Stimulated activated CD8-positive, alpha-beta memory T cell treated with anti-CD3 and anti-CD28 coated beads, Interleukin-2, amount 100 ng/mL, for 1 hour (primary cell): ENCODE measurements at regions not wholly inside any gene's neighbourhood (a gene's known extent, or its start where the extent isn't known, plus 50 kb on each side); places are given as distances from the start of the nearest gene placed in this dataset.

Experiments used
- DNase-seq, 2 donors: peaks; one replicate each; pipeline ENCODE4 v3.0.0-alpha.2; 2020; ENCODE audit warnings: low read depth in 2 of 2

DNA sequence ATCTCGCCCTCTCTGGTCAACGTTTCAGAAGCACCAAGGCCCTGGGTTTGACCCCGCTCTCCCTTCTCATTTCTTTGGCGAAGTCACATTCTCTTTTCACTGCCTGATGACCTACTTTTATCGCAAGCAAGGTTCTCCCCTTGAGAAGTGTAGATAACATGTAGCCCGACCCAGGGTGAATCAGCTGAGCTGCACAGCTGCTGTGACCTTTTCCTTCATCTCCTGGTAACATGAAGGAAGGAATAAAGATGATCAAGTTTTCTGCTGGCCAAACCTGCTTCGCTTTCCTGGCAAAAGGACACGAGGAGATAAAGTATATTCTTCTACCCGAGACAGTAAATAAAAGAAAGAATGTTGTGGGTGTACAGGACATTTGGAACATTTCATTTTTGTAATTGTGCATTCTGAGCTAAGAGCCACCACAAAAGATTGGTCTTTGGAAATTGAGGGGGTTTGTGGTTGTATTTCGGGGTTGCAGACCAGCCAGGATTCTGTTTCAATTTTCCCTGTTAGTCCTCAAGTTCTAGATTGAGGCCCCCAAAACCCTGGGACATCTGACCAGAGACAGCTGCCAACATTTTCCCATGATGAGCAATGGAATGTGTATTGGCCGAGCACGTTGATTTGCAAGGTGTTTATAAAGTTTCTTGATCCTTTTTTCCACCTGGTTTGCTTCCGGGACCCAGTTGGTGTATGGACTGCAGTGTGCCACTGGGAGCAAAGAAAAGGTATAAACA is 155.1 kb upstream of the ZNF462 start:
- no peak for DNase-seq

DNA sequence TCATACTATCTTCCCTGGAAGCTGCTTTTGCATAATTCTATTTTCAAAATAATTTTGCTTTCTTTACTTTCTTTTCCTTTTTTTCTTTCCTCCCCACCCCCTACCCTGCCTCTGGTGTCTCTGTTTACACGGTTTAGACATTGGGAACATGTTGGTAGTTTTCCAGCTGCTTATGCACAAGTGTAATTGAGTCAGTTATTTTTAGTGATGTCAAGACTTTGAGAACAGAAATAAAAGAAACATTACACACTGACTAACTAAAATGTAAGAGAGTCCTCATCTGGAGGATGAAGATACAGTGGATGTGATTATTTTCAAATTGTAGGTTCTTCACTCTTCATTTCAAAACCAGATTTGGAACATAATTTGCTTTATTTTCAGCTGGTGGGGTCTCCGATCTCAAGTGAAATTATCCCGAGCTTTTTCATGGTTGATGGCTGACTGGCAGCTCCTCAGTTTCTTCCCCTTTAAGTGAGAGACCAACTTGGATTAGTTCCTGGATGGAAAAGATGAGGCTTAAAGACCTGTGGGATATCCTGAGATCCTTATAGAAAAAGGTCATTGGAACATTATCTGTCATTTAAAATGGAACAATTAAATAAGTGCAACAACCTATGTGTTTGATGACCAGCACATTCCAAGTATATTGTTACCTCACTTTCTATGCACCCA is 154.4 kb upstream of the ZNF462 start:
- DNase-seq, result no peak

DNA sequence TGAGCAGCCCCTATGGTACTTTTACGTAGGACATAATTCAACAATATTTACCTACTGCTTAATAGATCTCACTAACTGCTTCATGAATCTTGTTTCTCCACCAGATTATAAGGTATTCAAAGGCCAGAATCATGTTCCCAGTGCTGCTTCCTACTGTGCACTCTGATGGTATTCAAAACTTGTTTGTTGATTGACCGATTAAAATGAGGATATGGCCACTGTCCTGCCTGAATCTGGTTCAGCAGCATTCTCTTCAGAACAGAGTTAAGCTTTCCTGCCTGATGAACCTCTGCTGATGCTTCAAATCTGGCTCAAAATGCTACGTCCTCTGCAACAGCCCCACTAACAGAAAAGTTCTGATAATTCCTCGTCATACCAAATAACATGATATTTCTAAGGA is 150.7 kb upstream of the ZNF462 start:
- DNase-seq, result no peak

DNA sequence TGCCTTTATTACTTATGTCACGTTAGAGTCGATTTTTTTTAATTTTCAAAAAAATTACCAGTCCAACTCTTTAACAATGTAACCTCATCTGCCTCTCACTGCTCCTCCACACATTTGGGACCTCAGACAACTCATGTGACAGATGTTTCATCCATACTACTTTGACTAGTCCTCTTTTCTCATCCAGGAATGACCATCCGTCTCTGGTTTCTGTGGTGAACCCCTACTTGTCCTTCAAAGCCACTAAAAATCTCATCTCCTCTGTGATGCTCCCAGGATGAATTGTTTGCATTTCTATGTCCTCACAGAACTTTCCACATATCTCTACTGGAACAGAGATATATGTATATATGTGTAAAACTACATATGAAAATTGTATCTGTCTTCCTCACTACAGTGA is 149.8 kb upstream of the ZNF462 start:
- no peak for DNase-seq

DNA sequence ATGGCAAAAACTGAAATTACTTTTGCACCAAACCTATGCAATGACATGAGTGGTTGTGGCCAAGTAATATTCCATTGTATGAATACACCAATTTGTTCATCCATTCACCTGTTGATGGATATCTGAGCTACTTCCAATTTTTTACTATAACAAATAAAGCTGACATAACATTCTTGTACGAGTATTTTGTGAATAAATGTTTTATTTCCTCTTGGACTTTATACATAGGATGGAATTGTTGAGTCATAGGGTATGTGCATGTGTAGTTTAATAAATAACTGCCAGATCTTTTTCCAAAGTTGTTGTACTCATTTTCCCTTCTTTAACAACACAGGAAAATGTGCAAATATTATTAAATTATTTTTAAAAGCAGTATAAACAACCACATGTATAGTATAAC is 146.1 kb upstream of the ZNF462 start:
- no peak for DNase-seq

DNA sequence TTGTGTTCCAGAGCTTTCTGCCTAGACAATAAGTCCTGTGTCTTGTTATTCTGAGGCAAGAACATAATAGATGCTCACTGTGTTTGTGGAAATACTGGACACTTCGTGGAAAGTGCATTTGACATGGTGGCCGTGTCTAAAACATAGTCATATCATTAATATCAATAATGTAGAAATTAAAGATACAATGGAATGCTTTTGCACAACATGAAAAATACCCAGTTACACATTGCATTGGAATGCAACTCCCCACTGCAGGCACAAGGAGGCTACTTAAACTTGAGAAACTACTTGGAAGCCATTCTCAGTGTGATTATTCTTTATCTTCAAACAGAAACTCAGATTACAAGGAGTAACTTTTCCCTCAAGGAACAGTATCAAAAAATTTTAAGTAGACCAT is 145.3 kb upstream of the ZNF462 start:
- no peak for DNase-seq

DNA sequence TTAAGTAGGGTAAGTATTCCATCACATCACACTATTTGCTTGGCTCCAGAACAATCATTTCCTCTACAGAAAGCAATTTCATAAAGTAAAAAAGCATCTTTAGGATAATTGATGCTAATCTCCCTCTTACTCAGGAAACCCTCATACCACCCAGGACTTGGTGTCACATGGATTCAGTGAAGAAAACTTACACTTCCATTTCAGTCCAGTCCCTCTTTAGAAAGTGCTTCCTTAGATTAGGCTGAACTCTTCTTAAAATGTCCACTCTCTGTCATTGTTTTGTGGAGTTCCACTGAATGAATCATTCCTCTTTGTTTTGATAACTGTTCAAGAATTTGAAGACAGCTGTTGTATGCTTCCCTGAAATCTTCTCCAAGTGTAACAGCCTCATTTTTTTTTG is 144.0 kb upstream of the ZNF462 start:
- no peak for DNase-seq

DNA sequence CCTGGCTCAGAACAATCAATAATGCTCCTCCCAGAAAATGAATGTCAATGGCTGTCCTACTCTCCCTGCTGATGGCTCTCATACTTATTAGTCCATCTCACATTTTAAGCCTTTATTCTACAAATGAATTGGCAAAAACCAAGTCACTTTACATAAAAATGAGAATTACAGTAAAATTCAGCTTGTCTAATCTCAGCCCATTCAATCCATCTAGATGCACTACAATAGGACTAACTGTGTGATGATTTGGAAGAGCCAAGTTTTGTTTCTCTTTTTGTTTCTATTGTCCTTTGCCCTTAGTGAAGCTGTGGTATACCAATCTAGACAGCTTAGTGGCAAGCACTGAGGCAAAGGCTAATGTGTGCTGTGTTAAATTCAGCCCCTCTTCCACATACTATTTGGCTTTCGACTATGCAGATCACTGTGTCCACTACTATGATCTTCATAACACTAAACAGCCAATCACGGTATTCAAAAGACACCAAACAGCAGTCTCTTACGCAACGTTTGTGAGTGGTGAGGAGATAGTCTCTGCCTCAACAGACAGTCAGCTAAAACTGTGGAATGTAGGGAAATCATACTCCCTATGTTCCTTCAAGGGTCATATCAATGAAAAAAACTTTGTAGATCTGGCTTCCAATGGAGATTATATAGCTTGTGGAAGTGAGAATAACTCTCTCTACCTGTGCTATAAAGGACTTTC is 140.8 kb upstream of the ZNF462 start:
- no peak for DNase-seq

DNA sequence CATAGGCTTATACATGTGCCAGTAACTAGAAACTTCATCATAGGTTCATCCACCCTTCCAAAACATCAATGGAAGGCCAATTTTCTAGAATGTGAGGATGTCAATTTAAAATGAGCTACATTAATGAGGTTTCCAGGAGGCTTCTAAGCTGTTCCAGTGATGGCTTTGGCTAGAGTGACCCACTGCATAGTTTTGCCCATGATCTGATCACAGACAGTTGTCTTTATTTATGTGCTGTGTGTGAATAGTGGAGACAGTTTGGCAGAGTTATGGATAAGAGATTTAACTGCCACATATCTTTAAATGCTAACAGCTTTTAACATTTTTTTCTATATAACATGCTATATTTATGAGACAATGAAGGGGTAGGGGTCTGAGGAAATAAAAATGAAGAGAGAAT is 139.0 kb upstream of the ZNF462 start:
- DNase-seq, result no peak

DNA sequence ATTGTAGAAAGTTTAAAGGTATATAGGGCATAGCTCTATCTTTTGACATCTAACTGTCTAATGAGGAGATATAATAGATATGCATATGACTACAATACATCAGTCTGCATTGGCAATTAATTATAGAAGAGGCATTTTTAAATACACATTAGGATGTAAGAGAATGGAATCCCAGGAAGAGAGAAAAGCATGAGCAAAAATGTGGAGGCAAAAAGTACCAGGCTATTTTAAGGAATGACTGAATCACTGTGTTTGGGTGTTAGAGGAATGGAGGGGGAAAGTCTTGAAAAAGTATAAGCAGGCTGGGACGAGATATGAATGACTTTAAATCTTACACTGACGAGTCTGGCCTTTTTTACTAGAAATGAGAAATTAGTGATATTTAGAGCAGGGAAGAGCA is 138.4 kb upstream of the ZNF462 start:
- DNase-seq, result no peak

DNA sequence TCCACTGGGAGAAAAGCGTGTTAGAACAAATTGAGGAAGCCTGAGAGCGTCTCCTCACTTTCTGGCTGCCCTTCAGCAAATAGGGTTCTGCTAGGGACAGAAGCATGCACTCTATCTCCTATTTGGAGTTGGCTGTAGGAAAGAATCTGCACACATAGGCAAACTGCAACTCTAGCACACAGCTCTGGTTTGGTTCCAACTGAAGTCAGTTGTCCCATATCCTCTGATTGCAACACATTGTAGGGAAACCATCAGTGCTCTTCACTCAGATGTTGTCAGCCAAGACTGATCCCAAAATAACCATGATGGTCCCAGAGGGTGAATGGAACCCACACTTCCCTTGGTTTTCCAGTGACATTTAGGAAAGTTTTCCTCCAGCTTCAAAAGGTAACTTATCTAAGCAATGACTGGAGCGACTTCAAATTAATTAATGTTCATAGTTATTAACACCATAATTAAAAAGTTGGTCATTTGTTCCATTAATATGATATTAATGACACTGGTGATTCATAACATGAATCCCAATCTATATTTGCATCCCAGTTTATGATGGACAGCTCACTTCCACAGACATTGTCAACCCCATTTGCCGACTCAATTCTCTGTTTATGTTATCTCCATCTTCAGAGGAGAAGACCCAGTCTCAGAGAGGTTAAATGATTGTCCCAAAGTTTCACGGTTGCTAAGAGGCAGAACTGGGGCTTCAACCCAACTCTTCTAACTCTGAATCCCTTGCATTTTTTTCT is 136.7 kb upstream of the ZNF462 start:
- no peak for DNase-seq

DNA sequence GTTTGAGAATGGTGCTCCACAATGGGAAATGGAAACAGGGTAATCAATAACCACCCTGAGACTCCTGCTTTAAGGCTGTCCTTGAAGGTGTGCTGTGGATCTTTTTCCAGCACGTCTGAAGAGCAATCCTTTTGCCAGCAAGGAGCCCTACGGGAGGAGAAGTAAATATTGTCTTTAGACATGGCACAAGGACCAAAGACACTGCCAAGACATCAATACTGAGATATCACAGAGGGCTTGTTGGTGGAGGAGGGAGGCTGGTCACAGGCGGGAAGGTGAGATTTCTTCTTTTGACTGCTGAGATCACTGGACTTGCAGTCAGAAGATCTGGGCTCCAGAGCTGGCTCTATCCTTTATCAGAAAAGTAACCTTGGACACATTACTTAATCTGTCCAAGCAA is 135.0 kb upstream of the ZNF462 start:
- no peak for DNase-seq

DNA sequence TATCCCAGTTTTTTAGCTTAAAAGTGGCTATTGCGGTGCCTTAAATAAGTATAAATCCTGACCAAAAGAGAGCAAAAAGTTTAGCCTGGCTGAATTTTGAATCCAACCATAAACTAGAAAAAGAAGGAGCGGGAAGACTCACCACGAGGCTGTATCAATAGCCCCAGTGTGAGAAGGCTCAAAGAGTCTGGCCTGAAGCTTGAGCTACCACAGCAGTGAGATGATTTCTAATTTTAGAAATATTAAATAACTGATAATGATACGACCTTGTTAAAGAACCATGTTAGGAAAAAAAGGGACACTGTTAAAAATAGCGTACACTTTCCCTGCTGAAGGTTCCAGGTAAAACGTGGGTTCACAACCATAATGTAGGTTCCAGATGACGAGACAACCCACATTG is 134.1 kb upstream of the ZNF462 start:
- DNase-seq, result no peak

DNA sequence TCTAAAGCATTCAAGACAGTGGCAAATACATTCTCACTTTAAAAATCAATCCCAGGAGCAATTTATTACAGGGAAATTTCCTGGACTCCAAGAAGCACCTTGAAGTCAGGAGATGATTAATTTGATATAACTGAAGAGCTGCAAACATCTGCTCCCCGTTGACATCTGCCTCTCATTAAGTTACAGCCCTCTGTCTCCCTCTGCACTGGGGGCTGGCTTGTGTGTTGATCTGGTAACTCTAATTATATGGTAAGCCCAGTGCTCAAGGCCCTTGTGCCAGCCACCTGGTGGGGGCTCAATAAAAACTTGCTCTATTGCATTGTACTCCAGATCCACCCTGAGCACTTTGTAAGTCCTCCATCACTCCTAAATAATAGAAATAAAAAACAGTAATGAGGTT is 131.1 kb upstream of the ZNF462 start:
- no peak for DNase-seq

DNA sequence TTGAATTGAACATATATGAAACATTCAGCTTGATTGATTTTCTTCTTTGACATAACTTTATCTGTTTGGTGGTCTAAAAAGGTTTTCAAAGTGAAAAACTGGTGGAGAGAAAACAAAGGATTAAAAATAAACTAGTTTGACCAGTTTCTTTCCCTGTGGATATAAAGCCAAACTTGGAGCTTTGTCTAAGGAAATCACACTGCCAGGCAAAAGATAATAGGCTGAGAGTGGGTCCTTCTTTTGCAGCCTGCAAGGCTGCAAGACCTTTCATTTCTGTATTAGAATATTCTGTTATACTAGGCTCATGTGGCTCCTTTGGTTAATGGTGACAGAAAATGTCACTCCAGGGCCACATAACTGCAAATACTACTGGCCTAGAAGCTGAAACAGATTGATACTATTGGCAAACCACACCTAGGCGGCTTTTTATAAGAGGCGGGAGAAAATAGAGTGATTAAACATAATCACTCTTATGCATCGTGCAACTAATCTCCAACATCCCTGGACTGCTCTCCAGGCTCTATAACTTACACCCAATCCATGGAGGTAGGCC is 129.1 kb upstream of the ZNF462 start:
- no peak for DNase-seq

DNA sequence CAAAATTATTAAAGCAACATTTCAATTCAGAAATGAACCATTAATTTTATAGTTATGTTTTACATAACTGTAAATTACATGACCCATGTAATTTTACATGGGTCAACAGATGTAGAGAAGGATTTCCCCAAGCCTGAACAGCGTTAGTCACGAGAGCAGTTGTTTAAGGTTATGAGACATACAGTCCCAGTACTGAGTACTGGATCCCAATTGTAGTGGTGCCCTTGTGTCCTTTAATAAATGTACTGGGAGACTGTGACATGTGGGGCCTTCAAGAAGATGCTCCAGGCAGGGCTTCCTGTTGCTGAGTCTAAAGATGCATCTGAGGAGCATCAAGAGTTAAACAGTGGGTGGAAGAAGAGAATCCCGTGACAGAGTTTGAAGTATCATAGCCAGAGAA is 125.5 kb upstream of the ZNF462 start:
- no peak for DNase-seq

DNA sequence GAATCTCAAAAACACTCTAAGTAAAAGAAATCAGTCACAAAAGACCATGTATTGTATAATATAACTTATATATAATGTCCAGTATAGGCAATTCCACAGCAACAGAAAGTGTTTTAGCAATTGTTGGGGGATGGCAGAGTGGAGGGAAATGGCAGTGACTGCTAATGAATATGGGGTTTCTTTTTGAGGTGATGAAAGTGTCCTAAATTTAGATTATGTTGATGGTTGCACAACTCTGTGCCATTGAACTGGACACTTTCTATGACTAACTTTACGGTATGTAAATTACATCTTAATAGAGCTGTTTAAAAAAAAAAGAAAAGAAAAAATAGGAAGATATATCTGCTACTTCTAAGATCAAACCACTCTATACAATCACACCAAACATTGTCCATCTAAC is 124.9 kb upstream of the ZNF462 start:
- no peak for DNase-seq

DNA sequence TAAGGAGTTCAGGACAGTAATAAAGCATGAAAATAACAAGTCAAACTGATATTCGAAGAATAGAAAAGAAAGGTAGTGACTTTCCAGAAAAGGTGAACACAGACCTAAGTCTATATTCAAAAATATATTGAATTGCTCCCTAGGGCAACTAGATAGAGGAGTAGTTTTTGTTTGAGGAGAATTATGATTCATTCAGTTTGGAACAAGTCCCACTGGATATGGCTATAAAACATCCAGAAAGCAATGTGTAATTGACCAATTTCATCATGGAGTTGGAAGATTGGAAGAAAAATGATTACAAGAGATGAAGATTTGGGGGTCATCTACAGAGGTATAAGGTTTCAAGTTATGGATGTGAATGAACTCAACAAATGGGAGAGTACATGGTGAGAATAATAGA is 117.5 kb upstream of the ZNF462 start:
- no peak for DNase-seq

DNA sequence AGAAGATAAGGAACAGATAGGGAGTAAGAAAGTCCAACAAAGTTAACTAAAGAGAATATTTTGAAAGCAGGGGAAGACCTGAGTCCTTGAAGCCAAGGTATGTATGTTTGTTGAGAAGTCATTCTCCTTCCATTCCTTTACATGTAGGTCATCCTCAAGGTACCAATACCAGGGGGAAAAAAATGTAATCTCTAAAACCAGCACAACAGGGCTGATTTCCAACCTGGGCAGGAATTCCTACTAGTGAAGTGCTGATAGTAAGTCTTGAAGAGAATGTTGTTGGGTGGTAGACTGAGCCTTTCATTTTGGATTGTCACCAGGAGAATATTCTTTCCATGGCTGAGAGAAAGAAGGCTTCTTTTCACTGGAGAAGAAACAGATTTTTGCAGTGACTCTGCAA is 117.1 kb upstream of the ZNF462 start:
- no peak for DNase-seq

DNA sequence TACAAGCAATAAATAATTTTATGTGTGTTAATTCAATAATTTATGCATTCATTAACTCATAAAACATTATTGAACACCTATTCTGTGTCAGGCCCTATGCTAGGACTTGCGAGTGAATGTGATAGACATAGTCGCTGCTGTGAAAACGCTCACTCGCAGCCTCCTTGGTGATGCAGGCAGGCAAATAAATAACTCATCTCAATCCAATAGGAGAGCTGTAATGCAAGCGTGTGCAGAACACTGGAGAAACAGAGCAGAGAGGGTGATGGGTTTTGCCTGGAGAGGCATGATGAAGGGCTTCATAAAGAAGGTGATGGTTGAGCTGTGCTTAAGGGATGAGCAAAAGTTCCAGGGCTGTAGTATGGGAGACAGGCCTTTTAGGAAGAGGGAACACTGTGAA is 111.3 kb upstream of the ZNF462 start:
- DNase-seq, result no peak

DNA sequence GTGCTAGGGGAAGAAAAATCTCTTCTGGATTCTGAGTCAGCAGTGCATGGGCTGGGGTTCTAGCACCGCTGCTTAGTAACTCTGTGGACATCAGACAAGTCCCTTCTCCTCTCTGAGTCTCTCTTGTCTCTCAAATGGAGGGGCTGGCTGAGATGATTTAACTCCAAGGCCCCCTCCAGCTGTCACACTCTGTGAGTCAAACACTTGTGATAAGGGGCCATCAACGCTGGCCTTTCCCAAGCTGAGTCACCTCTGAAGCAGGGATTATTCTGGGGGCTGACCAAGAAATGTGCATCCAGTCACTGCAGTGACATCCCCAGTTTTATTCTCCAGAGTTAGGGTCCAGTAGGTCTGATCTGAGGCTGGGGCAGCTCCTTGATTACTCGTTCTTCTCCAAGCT is 110.4 kb upstream of the ZNF462 start:
- no peak for DNase-seq

DNA sequence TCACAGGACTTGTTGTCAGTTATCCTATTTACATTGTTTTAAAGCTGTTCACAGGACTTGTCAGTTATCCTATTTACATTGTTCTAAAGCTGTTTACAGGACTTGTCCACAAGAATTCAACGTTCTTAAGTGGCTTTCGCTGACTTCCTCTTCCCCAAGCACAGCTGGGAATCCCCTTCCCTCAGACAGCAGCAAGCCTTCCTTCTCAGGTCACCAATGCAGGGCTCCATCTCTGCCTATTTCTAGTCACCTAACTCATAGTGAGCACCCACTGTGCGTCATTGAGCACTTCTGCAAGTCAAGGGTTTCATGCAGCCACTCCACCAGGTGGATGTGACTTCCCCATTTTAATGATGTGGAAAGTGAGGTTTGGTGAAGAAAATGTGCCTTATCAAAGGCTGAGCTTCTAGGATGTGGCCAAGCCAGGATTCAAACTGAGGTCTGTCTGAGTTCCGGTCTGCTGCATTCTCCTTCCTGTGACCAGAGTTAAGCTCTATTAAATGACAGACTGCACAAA is 109.8 kb upstream of the ZNF462 start:
- no peak for DNase-seq
